ENCODE measurements at regions not wholly inside any gene's neighbourhood (a gene's known extent, or its start where the extent isn't known, plus 50 kb on each side); places are given as distances from the start of the nearest gene placed in this dataset.
A peak's percentile ranks its signal among the peaks of the same experiment; 100 is the strongest.
"Not testable (repeated sequence)": the region's sequence is repeated elsewhere in the genome, so short reads cannot be mapped to it uniquely, and the experiment has no call there.

DNA sequence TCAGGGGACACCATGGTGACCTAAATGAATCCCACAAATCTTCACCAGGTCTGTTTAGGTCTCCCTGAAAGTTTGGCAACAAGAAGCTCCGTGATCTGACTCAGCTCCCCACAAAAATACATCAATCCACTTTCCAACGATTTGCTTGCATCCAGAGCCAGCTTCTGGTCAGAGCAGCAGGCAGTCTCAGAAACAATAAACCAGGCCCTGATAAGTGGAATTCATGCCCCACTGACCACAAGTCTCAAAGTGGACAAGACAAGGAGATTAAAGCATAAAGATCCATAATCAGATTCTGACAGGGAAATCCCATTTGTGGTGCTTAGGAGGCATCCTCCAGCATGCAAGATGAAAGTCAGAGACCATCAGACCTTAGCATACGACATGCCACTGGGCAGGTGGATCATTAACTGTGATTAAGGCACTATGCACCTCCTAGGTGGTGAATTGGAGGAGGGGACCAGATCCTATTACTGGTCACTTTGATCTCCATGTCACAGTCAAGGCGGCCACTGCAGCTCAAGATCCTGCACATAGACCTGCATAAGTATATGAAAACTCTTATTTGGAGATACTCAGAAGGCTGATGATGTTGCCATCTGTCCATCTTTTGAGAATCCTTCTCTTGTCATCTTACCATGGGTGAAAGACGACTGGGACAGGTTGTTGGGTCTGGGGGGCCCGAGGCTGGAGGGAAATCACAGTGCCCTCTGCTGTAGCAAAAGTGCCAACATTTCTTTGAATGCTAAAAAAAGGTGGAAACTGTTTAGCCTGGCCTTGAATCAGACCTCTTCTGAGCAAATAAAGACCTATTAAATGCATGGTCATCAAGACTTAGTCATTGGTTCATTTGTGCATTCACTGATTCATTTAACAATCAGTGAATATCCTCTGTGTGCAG lies 309.2 kb upstream of the CCL2 start:
- Mint-ChIP-seq H3K27ac (no peak overlapping the region), H3K9me3 (no peaks in the 10 kb centered on the region), H3K4me1 (ENCODE audit: low read depth) (peaks cover 6% of the 10 kb centered on the region), H3K36me3 (ENCODE audit: insufficient read depth in 2 of 2) (no peaks in the 10 kb centered on the region), H3K4me3 (no peak overlapping the region), H3K27me3 (ENCODE audit: low read depth) (peaks cover 15% of the 10 kb centered on the region)
- ATAC-seq (replicated peaks in 1 of 2): no peak
- no peak for DNase-seq

DNA sequence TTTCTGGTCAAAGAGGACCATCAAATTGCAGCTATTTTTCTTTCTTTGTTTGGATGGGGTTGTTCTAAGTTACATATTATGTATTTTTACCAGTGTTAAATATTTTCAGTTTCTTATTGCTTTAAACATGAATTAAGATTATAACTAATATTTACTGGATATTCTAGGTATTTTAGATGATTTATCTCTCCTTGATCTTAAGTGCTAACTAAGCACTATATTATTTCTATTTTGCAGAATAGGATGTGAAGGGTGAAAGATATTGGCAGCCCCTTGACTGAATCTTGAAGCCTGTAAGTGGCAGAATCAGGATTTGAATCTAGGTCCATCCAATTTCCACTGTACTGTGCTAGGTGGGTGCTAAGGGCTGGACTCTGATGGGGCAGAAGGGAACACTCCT lies 307.3 kb upstream of the CCL2 start:
- H3K4me3 Mint-ChIP-seq: no peak overlapping the region
- no peaks in the 10 kb centered on the region for H3K9me3 Mint-ChIP-seq
- no peaks in the 10 kb centered on the region for H3K36me3 Mint-ChIP-seq (ENCODE audit: insufficient read depth in 2 of 2)
- peaks cover 15% of the 10 kb centered on the region for H3K27me3 Mint-ChIP-seq (ENCODE audit: low read depth)
- H3K4me1 Mint-ChIP-seq (ENCODE audit: low read depth): peaks cover 6% of the 10 kb centered on the region
- no peak for DNase-seq
- H3K27ac Mint-ChIP-seq: no peak overlapping the region
- no peak for ATAC-seq (replicated peaks in 1 of 2)

DNA sequence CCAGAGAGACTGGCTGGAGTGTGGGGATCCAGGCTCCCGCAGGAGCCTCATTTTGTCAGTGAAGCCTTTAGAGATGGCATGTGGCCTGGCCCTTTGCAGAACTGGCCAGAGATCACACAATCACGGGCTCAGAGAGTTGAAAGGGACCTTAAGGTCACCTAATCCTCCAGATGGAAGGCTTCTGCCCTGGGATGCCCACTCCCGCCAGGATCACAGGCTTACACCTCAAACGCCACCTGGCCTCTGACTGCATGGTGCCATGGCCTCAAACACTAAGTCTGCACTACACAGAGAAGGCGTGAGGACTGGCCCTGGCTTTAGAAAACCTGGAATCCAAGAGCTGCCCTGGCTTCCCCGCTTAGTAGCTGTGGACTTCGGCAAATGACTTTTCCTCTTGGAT lies 306.8 kb upstream of the CCL2 start:
- ATAC-seq (replicated peaks in 1 of 2) (no peak), DNase-seq (no peak)
- no peak overlapping the region for H3K27ac Mint-ChIP-seq
- H3K4me1 Mint-ChIP-seq (ENCODE audit: low read depth): peaks cover 6% of the 10 kb centered on the region
- H3K27me3 Mint-ChIP-seq (ENCODE audit: low read depth): peaks cover 17% of the 10 kb centered on the region
- no peaks in the 10 kb centered on the region for H3K9me3 Mint-ChIP-seq
- H3K36me3 Mint-ChIP-seq (ENCODE audit: insufficient read depth in 2 of 2): no peaks in the 10 kb centered on the region
- H3K4me3 Mint-ChIP-seq: no peak overlapping the region

DNA sequence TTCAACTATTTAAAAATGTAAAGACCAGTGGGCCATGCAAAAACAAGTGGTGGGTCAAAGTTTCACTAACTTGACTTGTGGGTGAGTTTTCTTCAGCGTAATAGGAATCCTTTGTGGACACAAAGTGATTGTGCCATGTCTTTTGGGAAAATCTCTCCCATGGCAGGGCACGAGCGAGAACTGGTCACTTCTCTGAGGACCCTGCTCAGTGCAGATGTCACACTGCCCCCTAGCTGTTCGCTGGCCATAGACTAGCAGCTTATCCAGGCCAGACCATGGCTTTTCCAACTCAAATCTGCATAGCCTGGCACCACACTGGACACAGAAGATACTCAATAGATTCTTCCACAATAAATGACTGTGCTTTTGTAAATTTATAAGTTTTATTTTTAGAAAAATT lies 306.0 kb upstream of the CCL2 start:
- Mint-ChIP-seq H3K27me3 (ENCODE audit: low read depth) (peaks cover 23% of the 10 kb centered on the region), H3K36me3 (ENCODE audit: insufficient read depth in 2 of 2) (no peaks in the 10 kb centered on the region), H3K4me1 (ENCODE audit: low read depth) (peaks cover 5% of the 10 kb centered on the region), H3K9me3 (no peaks in the 10 kb centered on the region), H3K27ac (no peak overlapping the region), H3K4me3 (no peak overlapping the region)
- ATAC-seq (replicated peaks in 1 of 2) (no peak), DNase-seq (no peak)

DNA sequence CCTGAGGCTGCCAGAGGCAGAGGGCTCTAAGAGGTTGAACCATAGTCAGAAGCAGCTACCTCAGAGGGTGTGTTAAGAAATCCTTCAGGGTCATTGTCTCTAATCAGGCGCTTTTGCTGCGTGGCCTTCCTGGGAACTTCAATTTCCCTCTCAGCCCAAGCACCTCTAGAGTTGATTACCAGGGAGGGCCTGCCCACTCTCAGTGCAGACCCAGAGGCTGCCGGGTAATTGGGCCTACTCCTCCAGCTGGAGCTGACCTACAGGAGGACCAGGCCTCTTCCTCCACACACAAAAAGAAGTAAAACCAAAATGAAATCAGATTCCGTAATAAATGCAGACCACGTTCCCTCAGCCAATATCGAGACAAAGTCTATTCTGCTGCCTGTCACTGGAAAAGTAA lies 305.0 kb upstream of the CCL2 start:
- no peak for ATAC-seq (replicated peaks in 1 of 2)
- no peak for DNase-seq
- H3K4me1 Mint-ChIP-seq (ENCODE audit: low read depth): no peaks in the 10 kb centered on the region
- no peak overlapping the region for H3K4me3 Mint-ChIP-seq
- no peaks in the 10 kb centered on the region for H3K9me3 Mint-ChIP-seq
- peaks cover 19% of the 10 kb centered on the region for H3K27me3 Mint-ChIP-seq (ENCODE audit: low read depth)
- H3K36me3 Mint-ChIP-seq (ENCODE audit: insufficient read depth in 2 of 2): no peaks in the 10 kb centered on the region
- H3K27ac Mint-ChIP-seq: no peak overlapping the region

DNA sequence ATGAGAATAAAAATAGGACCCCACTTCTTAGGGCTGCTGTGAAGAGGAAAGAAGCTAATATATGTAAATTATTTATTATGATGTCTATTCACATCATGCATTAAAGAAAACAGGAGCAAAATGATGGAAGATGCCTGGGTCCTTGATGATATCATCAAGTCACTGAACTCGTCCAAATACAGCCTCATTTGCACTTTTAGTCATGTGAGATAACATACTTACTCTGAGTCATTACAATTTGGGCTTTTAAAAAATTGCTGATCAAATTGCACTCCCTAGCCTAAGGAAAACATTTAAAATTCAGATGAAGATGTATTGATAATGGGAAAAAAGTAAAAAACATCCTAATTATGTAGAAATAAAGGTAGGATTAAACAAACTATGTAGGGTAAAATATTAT lies 302.7 kb upstream of the CCL2 start:
- peaks cover 10% of the 10 kb centered on the region for H3K27me3 Mint-ChIP-seq (ENCODE audit: low read depth)

DNA sequence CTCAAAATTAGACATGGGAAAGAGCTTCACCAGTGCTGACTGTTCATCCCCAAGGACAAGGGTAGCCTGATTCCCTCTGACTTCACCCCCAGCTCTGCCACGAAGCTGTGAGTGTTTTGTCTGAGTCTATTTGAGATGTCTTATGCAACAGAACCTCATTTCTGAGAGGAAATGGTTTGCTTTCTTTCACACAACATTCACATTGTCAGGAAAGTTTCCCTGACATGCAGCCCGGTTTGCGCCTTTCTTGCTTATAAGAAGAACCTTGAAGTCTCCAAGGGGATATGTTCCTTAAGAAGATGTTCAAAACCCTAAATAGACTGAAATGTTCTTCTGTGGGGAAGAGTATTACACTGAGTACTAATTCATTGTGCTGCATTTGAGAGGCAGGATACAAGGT lies 300.5 kb upstream of the CCL2 start:
- Mint-ChIP-seq H3K27me3 (ENCODE audit: low read depth) (peaks cover 10% of the 10 kb centered on the region), H3K27ac (no peak overlapping the region), H3K4me3 (no peak overlapping the region), H3K9me3 (peaks cover 3 to 4% of the 10 kb centered on the region in 2 donors), H3K4me1 (ENCODE audit: low read depth) (no peaks in the 10 kb centered on the region), H3K36me3 (ENCODE audit: insufficient read depth in 2 of 2) (peaks cover 0 to 1% of the 10 kb centered on the region in 2 donors)
- ATAC-seq (replicated peaks in 1 of 2): no peak
- no peak for DNase-seq

More for the DNA sequence above, 302.7 kb upstream of the CCL2 start:
- DNase-seq (no peak), ATAC-seq (replicated peaks in 1 of 2) (no peak)
- no peaks in the 10 kb centered on the region for H3K4me1 Mint-ChIP-seq (ENCODE audit: low read depth)
- no peak overlapping the region for H3K27ac Mint-ChIP-seq
- H3K9me3 Mint-ChIP-seq: no peaks in the 10 kb centered on the region
- H3K36me3 Mint-ChIP-seq (ENCODE audit: insufficient read depth in 2 of 2): no peaks in the 10 kb centered on the region
- H3K4me3 Mint-ChIP-seq: no peak overlapping the region

DNA sequence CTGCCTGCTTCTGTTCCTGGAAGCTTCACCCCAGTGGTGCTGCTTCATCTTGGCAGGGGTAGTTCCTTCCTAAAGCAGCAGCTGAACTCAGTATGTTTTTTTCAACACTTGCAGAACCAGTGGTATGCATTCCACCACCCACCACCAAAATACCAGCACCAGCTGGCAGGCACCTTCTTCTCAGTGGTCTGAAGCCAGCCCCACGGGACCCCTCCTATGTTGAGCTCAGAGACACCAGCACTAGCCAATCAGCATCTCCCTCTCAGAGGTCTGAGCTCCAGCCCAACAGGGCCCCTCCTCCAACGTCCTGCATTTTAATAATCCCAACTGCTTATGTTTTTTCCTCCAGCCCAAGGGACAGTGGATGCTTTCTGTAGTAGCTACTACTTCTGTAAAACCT lies 299.6 kb upstream of the CCL2 start:
- H3K9me3 Mint-ChIP-seq: peaks cover 6% of the 10 kb centered on the region in 2 donors
- peaks cover 10% of the 10 kb centered on the region for H3K27me3 Mint-ChIP-seq (ENCODE audit: low read depth)
- no peak for DNase-seq
- ATAC-seq (replicated peaks in 1 of 2): no peak
- H3K36me3 Mint-ChIP-seq (ENCODE audit: insufficient read depth in 2 of 2): peaks cover 0 to 1% of the 10 kb centered on the region in 2 donors
- H3K4me3 Mint-ChIP-seq: no peak overlapping the region
- no peaks in the 10 kb centered on the region for H3K4me1 Mint-ChIP-seq (ENCODE audit: low read depth)
- H3K27ac Mint-ChIP-seq: no peak overlapping the region

DNA sequence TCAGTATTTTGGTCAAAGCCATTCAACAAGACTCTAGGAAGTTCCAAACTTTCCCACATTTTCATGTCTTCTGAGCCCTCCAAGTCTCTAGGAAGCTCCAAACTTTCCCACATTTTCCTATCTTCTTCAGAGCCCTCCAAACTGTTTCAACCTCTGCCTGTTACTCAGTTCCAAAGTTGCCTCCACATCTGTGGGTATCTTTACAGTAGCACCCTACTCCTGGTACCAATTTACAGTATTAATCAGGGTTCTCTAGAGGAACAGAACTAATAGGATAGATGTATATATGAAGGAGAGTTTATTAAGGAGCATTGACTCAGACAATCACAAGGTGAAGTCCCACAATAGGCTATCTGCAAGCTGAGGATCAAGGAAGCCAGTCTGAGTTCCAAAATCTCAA lies 296.0 kb upstream of the CCL2 start:
- H3K36me3 Mint-ChIP-seq (ENCODE audit: insufficient read depth in 2 of 2); H3K27ac Mint-ChIP-seq; H3K4me3 Mint-ChIP-seq; H3K27me3 Mint-ChIP-seq (ENCODE audit: low read depth); H3K9me3 Mint-ChIP-seq; DNase-seq; ATAC-seq (replicated peaks in 1 of 2); H3K4me1 Mint-ChIP-seq (ENCODE audit: low read depth): not testable (repeated sequence)

DNA sequence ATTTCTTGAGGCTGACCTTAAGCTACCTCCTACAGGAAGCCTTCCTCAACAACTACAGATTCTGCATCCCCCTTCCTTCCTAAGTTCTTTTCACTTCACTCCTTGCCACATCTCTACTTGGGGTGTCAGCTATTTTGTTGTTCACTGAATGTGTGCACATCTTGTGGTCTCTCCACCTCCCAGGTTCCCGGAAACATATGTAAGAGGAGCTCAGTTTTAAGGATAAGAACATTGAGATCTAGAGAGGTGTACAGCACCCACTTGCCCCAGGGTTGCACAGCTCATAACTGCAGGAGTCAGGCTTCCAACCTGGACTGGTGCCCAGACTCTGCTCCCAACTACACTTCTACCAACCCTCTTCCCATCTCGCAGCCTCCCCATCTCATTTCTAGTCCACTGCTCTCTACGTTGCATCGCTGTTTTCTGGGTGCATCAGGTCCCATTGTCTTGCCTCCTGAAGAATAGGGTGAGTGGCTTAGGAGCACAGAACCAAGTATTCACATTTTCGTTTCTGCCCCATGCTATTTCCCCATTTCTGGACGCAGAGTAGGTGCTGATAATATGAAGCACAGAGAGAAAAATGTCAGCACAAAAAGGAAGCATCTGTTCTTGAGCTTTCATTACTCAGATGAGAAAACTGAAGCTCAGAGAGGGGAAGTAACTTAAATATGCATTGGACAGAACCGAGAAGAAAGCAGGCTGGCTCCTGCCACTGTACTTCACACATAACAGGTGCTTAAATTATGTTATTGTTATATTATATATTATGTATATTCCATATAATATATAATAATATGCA lies 292.0 kb upstream of the CCL2 start:
- DNase-seq (no peak), ATAC-seq (replicated peaks in 1 of 2) (no peak)
- H3K9me3 Mint-ChIP-seq: peaks cover 6% of the 10 kb centered on the region in 2 donors
- peaks cover 5% of the 10 kb centered on the region for H3K27me3 Mint-ChIP-seq (ENCODE audit: low read depth)
- H3K4me1 Mint-ChIP-seq (ENCODE audit: low read depth): peaks cover 11% of the 10 kb centered on the region
- H3K27ac Mint-ChIP-seq: no peak overlapping the region
- H3K36me3 Mint-ChIP-seq (ENCODE audit: insufficient read depth in 2 of 2): peaks cover 0 to 1% of the 10 kb centered on the region in 2 donors
- no peak overlapping the region for H3K4me3 Mint-ChIP-seq

DNA sequence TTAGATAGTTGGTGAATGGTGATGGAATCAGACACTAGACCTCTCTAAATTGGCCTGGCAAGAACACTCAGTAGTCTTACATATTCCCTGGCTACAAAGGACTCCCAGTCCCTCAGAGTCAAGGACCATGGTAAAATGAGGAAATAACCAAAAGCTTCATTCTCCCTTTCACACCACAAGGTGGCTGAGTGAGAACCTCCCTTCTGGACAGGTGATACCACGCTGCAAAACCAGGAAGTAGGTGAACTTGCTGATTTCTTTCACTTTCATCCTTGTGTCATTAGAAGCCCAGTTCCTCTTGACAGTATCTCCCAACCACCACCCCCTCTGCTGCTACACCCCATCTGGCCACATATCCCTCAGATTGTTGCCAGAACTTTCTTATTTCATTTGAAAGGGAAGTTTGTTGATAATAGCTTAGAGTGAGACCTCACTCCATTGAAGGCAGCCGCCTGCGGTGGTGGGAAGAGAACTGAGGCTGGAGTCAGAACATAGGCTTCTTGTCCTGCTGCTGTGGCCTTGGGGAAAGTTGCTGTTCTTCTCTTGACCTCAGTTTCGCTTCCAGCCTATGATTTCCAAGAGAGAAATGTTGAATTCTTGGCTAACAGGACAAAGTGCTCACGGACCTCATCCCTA lies 290.6 kb upstream of the CCL2 start:
- peak overlapping the region; percentile 13 to 18 for H3K4me3 Mint-ChIP-seq
- H3K4me1 Mint-ChIP-seq (ENCODE audit: low read depth): peaks cover 20% of the 10 kb centered on the region
- peak; percentile 5 to 16 for DNase-seq
- peaks cover 2 to 3% of the 10 kb centered on the region in 2 donors for H3K9me3 Mint-ChIP-seq
- ATAC-seq (replicated peaks in 1 of 2): peak; percentile 64 to 74
- no peaks in the 10 kb centered on the region for H3K36me3 Mint-ChIP-seq (ENCODE audit: insufficient read depth in 2 of 2)
- peaks cover 5% of the 10 kb centered on the region for H3K27me3 Mint-ChIP-seq (ENCODE audit: low read depth)
- no peak overlapping the region for H3K27ac Mint-ChIP-seq

DNA sequence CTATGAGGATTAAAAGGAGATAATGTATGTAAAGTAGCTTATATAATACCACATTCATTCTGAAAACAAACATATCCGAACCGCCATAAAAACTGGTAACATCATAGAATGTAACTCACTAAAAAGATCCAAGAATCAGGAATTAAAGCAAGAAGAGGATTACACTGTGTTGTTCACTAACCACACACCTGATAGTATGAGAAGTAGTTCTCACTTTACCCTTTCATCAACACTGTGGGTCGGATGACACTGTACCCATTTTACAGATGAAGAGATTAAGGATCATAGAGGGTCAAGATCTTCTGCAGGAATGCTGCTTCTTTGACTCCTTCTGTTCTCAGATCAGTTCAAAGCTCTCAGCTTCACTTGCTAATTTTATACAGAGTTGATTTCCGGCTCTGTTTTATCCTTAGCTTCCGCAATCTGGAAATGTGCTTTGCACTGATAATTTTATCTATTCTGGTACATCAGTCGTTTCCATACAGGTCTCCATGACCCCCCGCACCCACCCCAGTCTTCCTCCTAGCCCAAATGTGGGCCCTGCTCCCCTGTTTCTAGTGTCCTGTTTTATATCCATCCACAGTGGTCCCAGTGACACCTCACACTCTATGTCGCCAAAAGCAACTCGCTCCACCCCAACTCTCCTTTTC lies 288.6 kb upstream of the CCL2 start:
- Mint-ChIP-seq H3K4me1 (ENCODE audit: low read depth) (peaks cover 20% of the 10 kb centered on the region), H3K36me3 (ENCODE audit: insufficient read depth in 2 of 2) (no peaks in the 10 kb centered on the region), H3K27me3 (ENCODE audit: low read depth) (peaks cover 5% of the 10 kb centered on the region), H3K9me3 (no peaks in the 10 kb centered on the region), H3K4me3 (no peak overlapping the region), H3K27ac (no peak overlapping the region)
- no peak for ATAC-seq (replicated peaks in 1 of 2)
- DNase-seq: no peak

Data from activated T-cell treated with anti-CD3 and anti-CD28 coated beads, Interleukin-2, amount 50 U/mL, for 72 hours (primary cell).